ENCODE measurements at regions not wholly inside any gene's neighbourhood (a gene's known extent, or its start where the extent isn't known, plus 50 kb on each side); places are given as distances from the start of the nearest gene placed in this dataset.

- Histone ChIP-seq H3K27ac (ENCODE audit: low read depth, low read length) (no peak overlapping the region), H3K9ac (ENCODE audit: low read length) (no peak overlapping the region), H3K4me1 (ENCODE audit: control insufficient read depth, insufficient read depth, low read length) (no peaks in the 10 kb centered on the region), H3K4me3 (ENCODE audit: low read length) (no peak overlapping the region), H3K27me3 (ENCODE audit: control insufficient read depth, insufficient read depth, low read length) (no peaks in the 10 kb centered on the region), H3K36me3 (ENCODE audit: control insufficient read depth, insufficient read depth, low read length) (no peaks in the 10 kb centered on the region)
These were observed 71.4 kb upstream of the OTOS start for GRCh38 chr2:240211598-240212424.

GRCh38 chr2:240212425-240213225 lies 72.2 kb upstream of the OTOS start:
- no peak overlapping the region for H3K27ac ChIP-seq (ENCODE audit: low read depth, low read length)
- H3K4me1 ChIP-seq (ENCODE audit: control insufficient read depth, insufficient read depth, low read length): no peaks in the 10 kb centered on the region
- no peaks in the 10 kb centered on the region for H3K27me3 ChIP-seq (ENCODE audit: control insufficient read depth, insufficient read depth, low read length)
- no peak overlapping the region for H3K4me3 ChIP-seq (ENCODE audit: low read length)
- H3K9ac ChIP-seq (ENCODE audit: low read length): no peak overlapping the region
- no peaks in the 10 kb centered on the region for H3K36me3 ChIP-seq (ENCODE audit: control insufficient read depth, insufficient read depth, low read length)

DNA sequence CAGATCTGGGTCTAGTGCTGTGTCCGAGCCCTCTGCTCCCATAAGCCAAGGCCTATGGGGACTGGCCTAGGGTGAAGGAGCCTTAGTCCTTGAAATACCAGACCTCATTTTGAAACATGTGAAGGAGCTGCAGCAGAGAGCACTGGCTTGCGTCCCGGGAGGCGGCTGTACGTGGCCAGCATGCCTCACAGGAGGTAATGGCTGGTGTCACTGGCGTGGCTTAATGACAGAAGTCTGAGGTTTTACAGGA lies 72.7 kb upstream of the OTOS start:
- no peaks in the 10 kb centered on the region for H3K4me1 ChIP-seq (ENCODE audit: control insufficient read depth, insufficient read depth, low read length)
- no peaks in the 10 kb centered on the region for H3K36me3 ChIP-seq (ENCODE audit: control insufficient read depth, insufficient read depth, low read length)
- no peak overlapping the region for H3K4me3 ChIP-seq (ENCODE audit: low read length)
- H3K27me3 ChIP-seq (ENCODE audit: control insufficient read depth, insufficient read depth, low read length): no peaks in the 10 kb centered on the region
- no peak overlapping the region for H3K27ac ChIP-seq (ENCODE audit: low read depth, low read length)
- no peak overlapping the region for H3K9ac ChIP-seq (ENCODE audit: low read length)

DNA sequence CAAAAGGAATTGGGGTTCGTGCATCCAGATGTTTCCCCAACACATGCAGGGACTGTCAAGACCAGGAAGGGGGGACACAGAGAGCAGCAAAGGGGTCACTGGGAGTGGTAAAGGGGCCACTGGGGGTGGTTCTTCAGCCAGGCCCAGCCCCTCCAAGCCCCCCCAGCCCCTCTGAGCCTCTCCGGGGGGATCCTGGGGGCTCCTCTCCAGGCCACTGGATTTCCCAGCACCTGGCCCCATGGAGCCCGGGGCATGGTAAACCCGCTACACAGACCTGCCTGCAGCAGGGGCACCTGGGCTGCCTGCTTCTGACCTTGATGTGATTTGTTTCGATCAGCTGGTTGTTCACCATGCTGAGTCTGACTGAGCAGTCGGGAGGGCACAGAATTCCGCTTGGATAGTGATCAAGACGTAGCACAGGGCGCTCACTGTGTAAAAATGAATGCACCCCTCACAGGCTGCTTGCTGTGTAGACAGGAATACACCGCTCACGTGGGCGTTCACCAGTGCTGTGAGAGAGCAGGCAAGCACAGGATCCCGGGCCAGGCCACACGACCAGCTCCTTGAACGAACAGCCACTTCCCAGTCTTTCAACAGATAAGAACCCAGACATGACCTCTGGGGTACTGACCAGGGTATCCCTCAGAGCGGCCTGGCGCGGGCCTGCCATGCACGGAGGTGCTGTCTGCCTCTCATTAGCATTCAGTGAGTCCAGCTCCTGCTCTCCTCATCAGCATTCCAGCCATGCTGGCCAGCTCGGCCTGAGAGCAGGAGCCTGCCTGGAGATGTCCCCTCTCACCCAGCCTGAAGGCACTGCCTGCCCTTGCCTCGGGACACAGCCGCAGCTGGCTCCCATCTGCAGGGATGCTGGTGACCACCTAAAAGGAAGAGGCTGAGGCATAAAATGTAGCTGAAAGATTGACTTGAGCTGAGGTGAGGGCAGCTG lies 73.3 kb upstream of the OTOS start:
- Histone ChIP-seq H3K27me3 (ENCODE audit: control insufficient read depth, insufficient read depth, low read length) (no peaks in the 10 kb centered on the region), H3K36me3 (ENCODE audit: control insufficient read depth, insufficient read depth, low read length) (no peaks in the 10 kb centered on the region), H3K4me1 (ENCODE audit: control insufficient read depth, insufficient read depth, low read length) (no peaks in the 10 kb centered on the region), H3K4me3 (ENCODE audit: low read length) (no peak overlapping the region), H3K9ac (ENCODE audit: low read length) (no peak overlapping the region), H3K27ac (ENCODE audit: low read depth, low read length) (no peak overlapping the region)

GRCh38 chr2:240214790-240215675 lies 74.6 kb upstream of the OTOS start:
- H3K9ac ChIP-seq (ENCODE audit: low read length): no peak overlapping the region
- no peaks in the 10 kb centered on the region for H3K4me1 ChIP-seq (ENCODE audit: control insufficient read depth, insufficient read depth, low read length)
- H3K36me3 ChIP-seq (ENCODE audit: control insufficient read depth, insufficient read depth, low read length): no peaks in the 10 kb centered on the region
- no peak overlapping the region for H3K27ac ChIP-seq (ENCODE audit: low read depth, low read length)
- H3K4me3 ChIP-seq (ENCODE audit: low read length): no peak overlapping the region
- H3K27me3 ChIP-seq (ENCODE audit: control insufficient read depth, insufficient read depth, low read length): no peaks in the 10 kb centered on the region

- Histone ChIP-seq H3K9ac (ENCODE audit: low read length) (no peak overlapping the region), H3K4me3 (ENCODE audit: low read length) (no peak overlapping the region), H3K27me3 (ENCODE audit: control insufficient read depth, insufficient read depth, low read length) (no peaks in the 10 kb centered on the region), H3K27ac (ENCODE audit: low read depth, low read length) (no peak overlapping the region), H3K4me1 (ENCODE audit: control insufficient read depth, insufficient read depth, low read length) (no peaks in the 10 kb centered on the region), H3K36me3 (ENCODE audit: control insufficient read depth, insufficient read depth, low read length) (no peaks in the 10 kb centered on the region)
These were observed 75.2 kb upstream of the OTOS start for GRCh38 chr2:240215676-240216051.

- Histone ChIP-seq H3K27me3 (ENCODE audit: control insufficient read depth, insufficient read depth, low read length) (no peaks in the 10 kb centered on the region), H3K9ac (ENCODE audit: low read length) (no peak overlapping the region), H3K4me3 (ENCODE audit: low read length) (no peak overlapping the region), H3K27ac (ENCODE audit: low read depth, low read length) (no peak overlapping the region), H3K36me3 (ENCODE audit: control insufficient read depth, insufficient read depth, low read length) (no peaks in the 10 kb centered on the region), H3K4me1 (ENCODE audit: control insufficient read depth, insufficient read depth, low read length) (no peaks in the 10 kb centered on the region)
These were observed 75.7 kb upstream of the OTOS start for GRCh38 chr2:240216167-240216566.

DNA sequence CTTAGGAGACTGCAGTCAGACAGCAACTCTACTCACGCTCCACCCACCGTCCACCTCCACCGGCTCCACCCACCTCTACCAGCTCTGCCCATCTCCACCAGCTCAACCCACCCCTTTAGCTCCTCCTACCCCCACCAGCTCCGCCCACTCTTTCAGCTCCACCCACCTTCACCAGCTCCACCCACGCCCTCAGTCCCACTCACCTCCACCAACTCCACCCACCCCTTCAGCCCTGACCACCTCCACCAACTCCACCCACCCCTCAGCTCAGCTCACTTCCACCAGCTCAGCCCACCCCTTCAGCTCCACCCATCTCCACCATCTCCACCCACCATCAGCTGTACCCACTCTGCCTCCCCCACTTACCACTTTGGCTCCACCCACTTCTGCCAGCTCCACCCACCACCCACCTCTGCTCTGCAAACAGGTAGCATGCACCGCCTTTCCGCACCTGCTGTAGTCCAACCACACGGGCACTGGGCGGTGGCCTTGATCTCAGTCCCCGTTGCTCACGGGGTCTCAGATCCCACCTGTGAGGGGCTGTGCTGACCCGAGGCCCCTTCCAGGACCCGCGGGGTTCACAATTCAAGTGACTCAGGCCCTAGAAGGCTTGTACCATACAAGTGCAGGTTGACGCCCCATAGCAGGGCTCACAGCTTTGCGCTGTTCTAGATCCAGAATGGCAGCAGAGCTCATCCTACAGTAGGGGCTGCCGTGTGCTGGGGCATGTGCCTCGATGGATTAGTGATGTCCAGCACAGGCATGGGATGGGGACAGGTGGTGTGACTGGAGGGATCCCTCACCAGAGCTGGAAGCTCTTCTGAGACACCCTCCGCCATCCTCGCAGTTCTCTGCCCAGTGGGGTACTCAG lies 77.2 kb upstream of the OTOS start:
- Histone ChIP-seq H3K27me3 (ENCODE audit: control insufficient read depth, insufficient read depth, low read length) (no peaks in the 10 kb centered on the region), H3K36me3 (ENCODE audit: control insufficient read depth, insufficient read depth, low read length) (no peaks in the 10 kb centered on the region), H3K9ac (ENCODE audit: low read length) (no peak overlapping the region), H3K27ac (ENCODE audit: low read depth, low read length) (no peak overlapping the region), H3K4me1 (ENCODE audit: control insufficient read depth, insufficient read depth, low read length) (no peaks in the 10 kb centered on the region), H3K4me3 (ENCODE audit: low read length) (no peak overlapping the region)

- H3K4me1 ChIP-seq (ENCODE audit: control insufficient read depth, insufficient read depth, low read length): no peaks in the 10 kb centered on the region
- H3K27me3 ChIP-seq (ENCODE audit: control insufficient read depth, insufficient read depth, low read length): no peaks in the 10 kb centered on the region
- H3K27ac ChIP-seq (ENCODE audit: low read depth, low read length): no peak overlapping the region
- H3K4me3 ChIP-seq (ENCODE audit: low read length): no peak overlapping the region
- no peak overlapping the region for H3K9ac ChIP-seq (ENCODE audit: low read length)
- no peaks in the 10 kb centered on the region for H3K36me3 ChIP-seq (ENCODE audit: control insufficient read depth, insufficient read depth, low read length)
These were observed 78.9 kb upstream of the OTOS start for GRCh38 chr2:240219208-240219890.

DNA sequence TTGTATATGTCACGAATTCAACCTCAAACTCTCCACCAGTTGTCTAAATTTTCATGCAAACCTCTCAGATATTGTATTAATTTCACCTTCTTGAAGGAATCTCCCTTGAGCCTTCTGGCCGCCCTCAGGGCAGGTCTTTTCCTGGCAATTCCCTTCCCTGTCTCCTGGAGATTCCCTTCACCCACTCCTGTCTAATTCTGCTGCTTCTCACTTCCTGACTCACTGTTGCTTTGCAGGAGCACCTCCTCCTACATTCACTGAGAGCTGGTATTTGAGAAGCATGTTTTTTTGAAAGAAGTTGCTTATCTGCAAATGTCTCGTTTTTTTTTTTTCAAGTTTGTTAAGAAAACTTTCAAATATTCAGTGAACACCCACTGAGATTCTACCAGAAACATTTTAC lies 79.9 kb upstream of the OTOS start:
- Histone ChIP-seq H3K4me1 (ENCODE audit: control insufficient read depth, insufficient read depth, low read length) (no peaks in the 10 kb centered on the region), H3K4me3 (ENCODE audit: low read length) (no peak overlapping the region)

DNA sequence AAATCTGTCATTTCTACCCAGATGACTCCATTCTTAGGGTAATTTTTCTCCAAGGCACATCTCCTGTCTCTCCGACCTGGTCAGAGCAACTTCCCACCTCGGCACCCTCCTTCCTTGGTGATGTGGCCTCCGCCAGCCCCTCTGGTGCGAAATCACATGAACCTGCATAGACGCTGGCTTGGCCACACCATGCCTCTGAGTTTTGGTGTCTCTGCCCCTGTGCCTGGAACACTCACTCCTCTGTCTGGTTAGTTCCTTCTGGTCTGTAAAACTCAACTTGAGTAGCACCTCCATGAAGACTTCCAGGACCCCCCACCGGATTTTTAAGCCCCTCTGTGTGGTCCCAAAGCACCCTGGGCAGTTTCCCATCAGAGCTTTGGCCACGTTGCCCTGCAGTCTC lies 83.2 kb upstream of the OTOS start:
- Histone ChIP-seq H3K4me1 (ENCODE audit: control insufficient read depth, insufficient read depth, low read length) (no peaks in the 10 kb centered on the region), H3K4me3 (ENCODE audit: low read length) (no peak overlapping the region), H3K9ac (ENCODE audit: low read length) (no peak overlapping the region), H3K27me3 (ENCODE audit: control insufficient read depth, insufficient read depth, low read length) (no peaks in the 10 kb centered on the region), H3K36me3 (ENCODE audit: control insufficient read depth, insufficient read depth, low read length) (no peaks in the 10 kb centered on the region), H3K27ac (ENCODE audit: low read depth, low read length) (no peak overlapping the region)

More for the DNA sequence above, 79.9 kb upstream of the OTOS start:
- Histone ChIP-seq H3K36me3 (ENCODE audit: control insufficient read depth, insufficient read depth, low read length) (no peaks in the 10 kb centered on the region), H3K9ac (ENCODE audit: low read length) (no peak overlapping the region), H3K27me3 (ENCODE audit: control insufficient read depth, insufficient read depth, low read length) (no peaks in the 10 kb centered on the region), H3K27ac (ENCODE audit: low read depth, low read length) (no peak overlapping the region)

Data from rectal smooth muscle tissue (tissue), 1 donor.